ENCODE measurements at regions not wholly inside any gene's neighbourhood (a gene's known extent, or its start where the extent isn't known, plus 50 kb on each side); places are given as distances from the start of the nearest gene placed in this dataset.

GRCh38 chr7:28360739-28361138 lies 51.6 kb upstream of the CREB5 start:
- no peak overlapping the region for H3K27ac ChIP-seq
- H3K4me1 ChIP-seq (ENCODE audit: insufficient read depth), result peaks cover 7% of the 10 kb centered on the region
- no peaks in the 10 kb centered on the region for H3K9me3 ChIP-seq (ENCODE audit: low read depth)
- H2AFZ ChIP-seq, result no peak overlapping the region
- DNase-seq (ENCODE audit: low spot score), result no peak
- no peak overlapping the region for H3K4me2 ChIP-seq
- no peaks in the 10 kb centered on the region for H3K9me2 ChIP-seq (replicated peaks; ENCODE audit: insufficient read depth)
- H4K20me1 ChIP-seq (ENCODE audit: insufficient read depth, poor library complexity, severe bottlenecking), result no peaks in the 10 kb centered on the region
- no peak overlapping the region for H3K4me3 ChIP-seq
- no peaks in the 10 kb centered on the region for H3K79me2 ChIP-seq
- 73% methylated on average over 1 of the region's 1 CpG for WGBS (ENCODE audit: low lambda C conversion rate, missing lambda C conversion rate)
- H3K27me3 ChIP-seq, result no peaks in the 10 kb centered on the region
- no peak for TF ChIP-seq EZH2 (IDR thresholded peaks at IDR 0.05; ENCODE audit: borderline replicate concordance)
- no peak for TF ChIP-seq CTCF (IDR thresholded peaks at IDR 0.05; ENCODE audit: poor library complexity)
- no peak for TF ChIP-seq EZH2phosphoT487 (IDR thresholded peaks at IDR 0.05; ENCODE audit: low read depth, severe bottlenecking, unreplicated experiment)
- no peaks in the 10 kb centered on the region for H3K36me3 ChIP-seq (replicated peaks; ENCODE audit: insufficient read depth, low read depth)

GRCh38 chr7:28361551-28361950 lies 50.8 kb upstream of the CREB5 start:
- no peak overlapping the region for H3K4me3 ChIP-seq
- no peak for DNase-seq (ENCODE audit: low spot score)
- H3K79me2 ChIP-seq, result no peaks in the 10 kb centered on the region
- no peaks in the 10 kb centered on the region for H3K27me3 ChIP-seq
- H4K20me1 ChIP-seq (ENCODE audit: insufficient read depth, poor library complexity, severe bottlenecking), result no peaks in the 10 kb centered on the region
- no peak overlapping the region for H3K4me2 ChIP-seq
- H3K9me3 ChIP-seq (ENCODE audit: low read depth), result no peaks in the 10 kb centered on the region
- no peak overlapping the region for H3K27ac ChIP-seq
- WGBS (ENCODE audit: low lambda C conversion rate, missing lambda C conversion rate), result 91% methylated on average over 1 of the region's 1 CpG
- H3K9me2 ChIP-seq (replicated peaks; ENCODE audit: insufficient read depth), result no peaks in the 10 kb centered on the region
- TF ChIP-seq EZH2phosphoT487 (IDR thresholded peaks at IDR 0.05; ENCODE audit: low read depth, severe bottlenecking, unreplicated experiment), result no peak
- no peak for TF ChIP-seq EZH2 (IDR thresholded peaks at IDR 0.05; ENCODE audit: borderline replicate concordance)
- TF ChIP-seq CTCF (IDR thresholded peaks at IDR 0.05; ENCODE audit: poor library complexity), result no peak
- H3K36me3 ChIP-seq (replicated peaks; ENCODE audit: insufficient read depth, low read depth), result no peaks in the 10 kb centered on the region
- no peaks in the 10 kb centered on the region for H3K4me1 ChIP-seq (ENCODE audit: insufficient read depth)
- no peak overlapping the region for H2AFZ ChIP-seq

GRCh38 chr7:28362182-28362581 lies 50.1 kb upstream of the CREB5 start:
- no peaks in the 10 kb centered on the region for H3K27me3 ChIP-seq
- no peaks in the 10 kb centered on the region for H3K79me2 ChIP-seq
- DNase-seq (ENCODE audit: low spot score), result no peak
- no peak overlapping the region for H3K27ac ChIP-seq
- no peaks in the 10 kb centered on the region for H3K4me1 ChIP-seq (ENCODE audit: insufficient read depth)
- no peak overlapping the region for H2AFZ ChIP-seq
- TF ChIP-seq EZH2phosphoT487 (IDR thresholded peaks at IDR 0.05; ENCODE audit: low read depth, severe bottlenecking, unreplicated experiment), result no peak
- no peak for TF ChIP-seq CTCF (IDR thresholded peaks at IDR 0.05; ENCODE audit: poor library complexity)
- no peak for TF ChIP-seq EZH2 (IDR thresholded peaks at IDR 0.05; ENCODE audit: borderline replicate concordance)
- H4K20me1 ChIP-seq (ENCODE audit: insufficient read depth, poor library complexity, severe bottlenecking), result no peaks in the 10 kb centered on the region
- no peak overlapping the region for H3K4me2 ChIP-seq
- H3K9me2 ChIP-seq (replicated peaks; ENCODE audit: insufficient read depth), result no peaks in the 10 kb centered on the region
- WGBS (ENCODE audit: low lambda C conversion rate, missing lambda C conversion rate), result 92% methylated on average over 1 of the region's 1 CpG
- H3K36me3 ChIP-seq (replicated peaks; ENCODE audit: insufficient read depth, low read depth), result no peaks in the 10 kb centered on the region
- H3K9me3 ChIP-seq (ENCODE audit: low read depth), result no peaks in the 10 kb centered on the region
- H3K4me3 ChIP-seq, result no peak overlapping the region

Data from hepatocyte (in vitro differentiated cells).